ENCODE measurements at regions not wholly inside any gene's neighbourhood (a gene's known extent, or its start where the extent isn't known, plus 50 kb on each side); places are given as distances from the start of the nearest gene placed in this dataset.

DNA sequence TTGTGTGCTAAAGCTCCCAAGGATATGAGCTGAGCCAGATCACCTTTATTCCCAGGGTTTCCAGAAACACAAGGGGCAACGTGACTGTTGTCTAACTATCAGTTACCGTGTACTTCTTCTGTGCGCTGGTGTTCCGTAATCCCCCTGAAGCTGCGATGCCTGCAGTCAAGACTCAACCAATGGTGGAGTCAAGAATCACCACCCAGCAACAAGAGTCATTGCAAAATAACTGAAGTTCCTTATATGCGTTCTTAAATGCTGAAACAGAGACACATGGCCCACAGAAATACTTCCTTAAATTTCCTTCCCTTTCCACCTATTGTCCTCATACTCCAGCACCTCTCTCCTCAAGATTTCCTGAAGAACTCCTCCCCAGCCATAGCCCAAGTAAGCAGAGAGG is 200.2 kb downstream of the KATNAL1 start:
- TF ChIP-seq, protein P1, sequence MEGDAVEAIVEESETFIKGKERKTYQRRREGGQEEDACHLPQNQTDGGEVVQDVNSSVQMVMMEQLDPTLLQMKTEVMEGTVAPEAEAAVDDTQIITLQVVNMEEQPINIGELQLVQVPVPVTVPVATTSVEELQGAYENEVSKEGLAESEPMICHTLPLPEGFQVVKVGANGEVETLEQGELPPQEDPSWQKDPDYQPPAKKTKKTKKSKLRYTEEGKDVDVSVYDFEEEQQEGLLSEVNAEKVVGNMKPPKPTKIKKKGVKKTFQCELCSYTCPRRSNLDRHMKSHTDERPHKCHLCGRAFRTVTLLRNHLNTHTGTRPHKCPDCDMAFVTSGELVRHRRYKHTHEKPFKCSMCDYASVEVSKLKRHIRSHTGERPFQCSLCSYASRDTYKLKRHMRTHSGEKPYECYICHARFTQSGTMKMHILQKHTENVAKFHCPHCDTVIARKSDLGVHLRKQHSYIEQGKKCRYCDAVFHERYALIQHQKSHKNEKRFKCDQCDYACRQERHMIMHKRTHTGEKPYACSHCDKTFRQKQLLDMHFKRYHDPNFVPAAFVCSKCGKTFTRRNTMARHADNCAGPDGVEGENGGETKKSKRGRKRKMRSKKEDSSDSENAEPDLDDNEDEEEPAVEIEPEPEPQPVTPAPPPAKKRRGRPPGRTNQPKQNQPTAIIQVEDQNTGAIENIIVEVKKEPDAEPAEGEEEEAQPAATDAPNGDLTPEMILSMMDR (IDR thresholded peaks at IDR 0.05 in 4 of 5, conservative IDR thresholded peaks at IDR 0.05 in 1 of 5) = no peak
- no peak for TF ChIP-seq POLR2A (IDR thresholded peaks at IDR 0.05)

Data from gastrocnemius medialis (tissue), 4 donors.